ENCODE measurements at regions not wholly inside any gene's neighbourhood (a gene's known extent, or its start where the extent isn't known, plus 50 kb on each side); places are given as distances from the start of the nearest gene placed in this dataset.
"Not testable (repeated sequence)": the region's sequence is repeated elsewhere in the genome, so short reads cannot be mapped to it uniquely, and the experiment has no call there.

DNA sequence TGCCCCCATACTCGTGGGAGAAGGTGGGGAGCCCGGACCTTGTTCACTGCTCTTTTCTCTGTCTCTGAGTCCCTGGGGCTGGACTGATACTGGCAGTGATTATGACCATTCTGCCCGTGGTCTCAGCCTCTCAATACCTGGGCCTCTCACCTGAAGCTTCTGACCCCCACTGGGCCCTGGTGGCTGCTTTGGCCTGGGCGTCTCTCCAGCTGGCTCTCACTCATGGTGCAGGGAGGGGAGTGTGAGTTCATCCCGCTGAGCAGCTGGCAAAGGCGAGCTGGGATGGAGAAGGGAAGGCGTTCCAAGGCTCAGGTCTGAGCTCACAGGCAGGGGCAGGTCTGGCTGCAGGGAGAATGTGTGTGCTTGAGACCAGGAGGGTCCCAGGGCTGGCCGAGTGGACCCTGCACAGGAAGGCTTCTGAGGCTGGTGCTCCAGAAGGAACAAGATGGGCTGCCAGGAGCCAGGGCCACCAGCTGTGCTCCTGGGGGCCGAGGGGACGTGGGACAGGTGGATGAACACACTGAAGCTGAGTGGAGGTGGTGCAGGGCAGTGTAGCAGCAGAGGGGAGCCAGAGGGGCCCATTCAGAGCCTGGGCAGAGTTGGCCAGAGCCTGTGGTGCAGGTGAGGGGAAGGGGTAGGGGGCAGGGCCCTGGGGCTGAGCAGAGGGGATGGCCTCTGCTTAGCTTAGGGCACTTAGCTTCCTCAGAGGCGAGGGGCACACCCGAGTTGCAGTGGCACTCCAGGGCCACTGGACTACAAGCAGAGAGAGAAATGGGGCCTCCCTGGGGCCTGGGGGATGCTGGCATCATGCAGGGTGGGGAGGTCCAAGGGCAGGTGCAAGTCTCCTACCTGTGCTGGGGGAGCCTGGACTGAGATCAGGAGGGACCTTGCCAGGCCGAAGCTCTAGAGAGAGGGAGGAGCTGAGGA is 122.5 kb downstream of the TMEM121 start:
- H3K27ac ChIP-seq (ENCODE audit: low read depth, low read length); H3K4me1 ChIP-seq (ENCODE audit: control insufficient read depth, insufficient read depth, low read length); H3K36me3 ChIP-seq (ENCODE audit: control insufficient read depth, insufficient read depth, low read length); H3K27me3 ChIP-seq (ENCODE audit: control insufficient read depth, insufficient read depth, low read length); H3K9ac ChIP-seq (ENCODE audit: low read depth, low read length): not testable (repeated sequence)
- Histone ChIP-seq H3K9me3 (ENCODE audit: control insufficient read depth, insufficient read depth, low read length) (peaks cover 45% of the 10 kb centered on the region), H3K4me3 (ENCODE audit: low read depth, low read length) (peak overlapping the region; percentile 8; the same call in 1 of the 2 replicates)

DNA sequence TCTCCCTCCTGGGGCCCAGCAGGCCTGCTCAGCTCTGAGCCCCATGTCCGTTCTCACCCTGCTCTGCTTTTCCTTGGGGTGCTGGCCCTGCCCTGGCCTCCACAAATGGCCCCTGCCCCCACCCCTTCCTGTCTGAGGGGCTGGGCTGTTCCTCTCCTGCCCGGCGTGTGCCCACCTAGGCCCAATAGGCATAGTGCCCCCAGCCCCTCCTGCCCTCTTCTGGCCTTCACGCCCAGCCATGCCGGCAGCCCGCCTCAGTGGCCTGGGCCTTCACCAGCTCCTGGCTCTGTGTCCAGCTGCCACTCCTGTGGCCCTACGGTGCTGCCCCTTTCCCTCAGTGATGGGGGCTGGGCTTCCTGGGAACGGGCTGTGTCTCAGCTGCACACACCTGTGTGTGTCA is 125.9 kb downstream of the TMEM121 start:
- not testable (repeated sequence) for H3K27me3 ChIP-seq (ENCODE audit: control insufficient read depth, insufficient read depth, low read length); H3K4me1 ChIP-seq (ENCODE audit: control insufficient read depth, insufficient read depth, low read length); H3K36me3 ChIP-seq (ENCODE audit: control insufficient read depth, insufficient read depth, low read length); H3K9ac ChIP-seq (ENCODE audit: low read depth, low read length); H3K4me3 ChIP-seq (ENCODE audit: low read depth, low read length); H3K27ac ChIP-seq (ENCODE audit: low read depth, low read length)
- peaks cover 36% of the 10 kb centered on the region for H3K9me3 ChIP-seq (ENCODE audit: control insufficient read depth, insufficient read depth, low read length)

DNA sequence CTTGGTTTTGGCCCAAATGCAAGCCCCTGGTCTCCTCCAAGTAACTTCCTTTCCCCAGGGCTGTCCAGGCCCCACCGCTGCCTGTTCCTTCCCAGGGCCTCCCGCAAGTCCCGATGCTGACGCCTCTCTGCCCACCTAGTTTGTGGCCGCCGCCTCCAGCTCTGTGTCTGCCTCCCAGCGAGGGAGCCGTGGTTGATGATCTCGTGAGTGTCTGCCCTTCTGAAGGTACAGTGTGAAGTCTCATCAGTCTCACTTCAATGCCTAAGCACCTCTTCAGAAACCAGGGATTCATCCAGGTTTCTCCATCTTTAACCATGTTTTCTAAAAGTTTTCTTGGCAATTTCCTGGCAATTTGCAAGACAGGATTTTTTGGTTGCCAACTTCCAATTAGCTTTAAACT is 127.5 kb downstream of the TMEM121 start:
- not testable (repeated sequence) for H3K9ac ChIP-seq (ENCODE audit: low read depth, low read length); H3K27ac ChIP-seq (ENCODE audit: low read depth, low read length); H3K4me3 ChIP-seq (ENCODE audit: low read depth, low read length); H3K4me1 ChIP-seq (ENCODE audit: control insufficient read depth, insufficient read depth, low read length); H3K36me3 ChIP-seq (ENCODE audit: control insufficient read depth, insufficient read depth, low read length); H3K27me3 ChIP-seq (ENCODE audit: control insufficient read depth, insufficient read depth, low read length)
- H3K9me3 ChIP-seq (ENCODE audit: control insufficient read depth, insufficient read depth, low read length), result peaks cover 36% of the 10 kb centered on the region

DNA sequence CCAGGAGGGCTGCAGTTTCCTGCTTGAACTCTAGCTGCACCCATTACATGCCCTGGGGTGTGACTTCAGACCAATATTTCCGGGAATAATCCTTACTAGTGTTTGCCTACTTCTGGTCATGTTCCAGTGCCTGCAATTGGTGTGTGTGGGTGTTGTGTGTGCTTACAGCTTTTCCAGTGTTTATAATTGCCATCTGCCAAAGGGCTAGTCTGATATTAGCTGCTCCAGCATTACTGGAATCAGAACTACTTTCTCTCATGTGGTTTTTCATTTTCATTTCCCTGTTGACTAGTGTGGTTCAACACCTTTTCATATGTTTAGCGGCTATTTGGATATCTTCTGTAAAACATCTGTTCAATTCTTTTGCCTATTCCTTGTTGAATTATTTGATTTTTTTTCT is 132.9 kb downstream of the TMEM121 start:
- not testable (repeated sequence) for H3K36me3 ChIP-seq (ENCODE audit: control insufficient read depth, insufficient read depth, low read length); H3K27ac ChIP-seq (ENCODE audit: low read depth, low read length); H3K27me3 ChIP-seq (ENCODE audit: control insufficient read depth, insufficient read depth, low read length); H3K4me1 ChIP-seq (ENCODE audit: control insufficient read depth, insufficient read depth, low read length); H3K9ac ChIP-seq (ENCODE audit: low read depth, low read length); H3K4me3 ChIP-seq (ENCODE audit: low read depth, low read length)
- peaks cover 45% of the 10 kb centered on the region for H3K9me3 ChIP-seq (ENCODE audit: control insufficient read depth, insufficient read depth, low read length)

DNA sequence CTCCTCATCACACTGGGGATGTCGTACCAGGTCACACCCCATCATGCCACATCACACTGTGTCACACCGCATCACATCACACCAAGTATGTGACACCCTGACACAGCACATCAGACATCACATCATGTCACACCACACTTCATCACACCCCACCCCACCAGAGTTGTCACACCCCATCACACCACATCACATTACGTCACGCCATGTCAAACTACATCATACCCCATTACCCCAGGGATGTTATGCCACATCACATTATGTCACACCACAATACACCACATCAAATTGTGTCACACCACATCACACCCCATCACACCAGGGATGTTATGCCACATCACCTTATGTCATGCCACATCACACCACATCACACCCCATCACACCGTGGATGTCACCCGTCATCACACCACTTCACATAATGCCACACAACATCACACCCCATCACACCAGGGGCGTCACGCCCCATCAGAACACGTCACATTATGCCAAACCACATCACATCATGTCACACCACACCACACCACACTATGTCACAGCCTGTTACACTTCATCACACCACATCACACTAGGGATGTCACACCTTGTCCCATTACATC is 133.6 kb downstream of the TMEM121 start:
- no peak overlapping the region for H3K9ac ChIP-seq (ENCODE audit: low read depth, low read length)

DNA sequence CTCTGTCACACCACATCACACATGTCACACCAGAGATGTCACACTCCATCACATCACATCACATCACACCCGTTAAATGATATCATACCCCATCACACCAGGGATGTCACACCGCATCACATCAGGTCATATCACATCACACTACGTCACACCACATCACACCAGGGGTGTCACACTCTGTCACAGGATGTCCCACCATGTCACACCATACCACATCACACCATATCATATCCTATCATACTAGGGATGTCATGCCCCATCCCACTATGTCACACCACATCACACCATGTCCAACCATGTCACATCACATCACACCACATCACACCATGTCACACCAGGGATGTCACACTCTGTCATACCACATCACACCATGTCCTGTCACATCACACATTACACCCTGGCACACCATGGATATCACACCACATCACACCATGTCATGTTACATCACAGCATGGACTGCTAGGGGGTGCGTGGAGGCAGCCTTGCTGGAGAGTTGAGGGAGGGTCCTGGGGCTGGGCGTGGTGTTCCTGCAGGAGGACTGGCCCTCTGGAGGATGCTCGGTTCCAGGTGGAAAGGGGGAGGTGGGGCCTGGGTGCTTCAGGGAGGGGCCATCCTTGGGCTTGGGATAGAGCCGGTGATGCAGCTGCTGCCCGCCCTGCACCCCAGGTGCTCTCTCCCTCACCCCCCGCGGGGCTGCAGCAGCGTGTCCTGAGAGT is 134.6 kb downstream of the TMEM121 start:
- no peaks in the 10 kb centered on the region for H3K27me3 ChIP-seq (ENCODE audit: control insufficient read depth, insufficient read depth, low read length)
- H3K9ac ChIP-seq (ENCODE audit: low read depth, low read length), result no peak overlapping the region
- no peak overlapping the region for H3K27ac ChIP-seq (ENCODE audit: low read depth, low read length)
- H3K4me1 ChIP-seq (ENCODE audit: control insufficient read depth, insufficient read depth, low read length), result no peaks in the 10 kb centered on the region
- no peaks in the 10 kb centered on the region for H3K36me3 ChIP-seq (ENCODE audit: control insufficient read depth, insufficient read depth, low read length)
- H3K4me3 ChIP-seq (ENCODE audit: low read depth, low read length), result no peak overlapping the region
- H3K9me3 ChIP-seq (ENCODE audit: control insufficient read depth, insufficient read depth, low read length), result peaks cover 53% of the 10 kb centered on the region

More for the DNA sequence above, 133.6 kb downstream of the TMEM121 start:
- Histone ChIP-seq H3K36me3 (ENCODE audit: control insufficient read depth, insufficient read depth, low read length) (no peaks in the 10 kb centered on the region), H3K27me3 (ENCODE audit: control insufficient read depth, insufficient read depth, low read length) (no peaks in the 10 kb centered on the region), H3K27ac (ENCODE audit: low read depth, low read length) (no peak overlapping the region), H3K4me3 (ENCODE audit: low read depth, low read length) (no peak overlapping the region), H3K9me3 (ENCODE audit: control insufficient read depth, insufficient read depth, low read length) (peaks cover 47% of the 10 kb centered on the region), H3K4me1 (ENCODE audit: control insufficient read depth, insufficient read depth, low read length) (no peaks in the 10 kb centered on the region)

DNA sequence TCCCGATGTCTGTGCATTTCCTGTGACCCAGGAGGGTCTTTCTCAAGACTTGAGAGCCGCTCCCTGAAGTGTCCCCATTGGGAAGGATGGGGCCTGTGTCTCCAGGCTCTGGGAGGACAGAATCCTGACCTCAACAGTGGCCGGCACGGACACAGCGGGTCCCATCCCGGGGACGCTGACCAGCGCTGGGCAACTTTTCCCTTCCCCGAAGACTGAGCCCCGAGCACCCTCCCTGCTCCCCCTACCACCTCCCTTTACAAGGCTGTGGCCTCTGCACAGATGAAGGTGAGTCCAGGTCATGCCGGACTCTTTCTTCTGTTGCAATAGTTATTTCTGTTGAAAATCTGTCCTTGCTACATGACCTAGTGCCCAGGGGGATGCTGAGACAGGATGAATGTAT is 135.7 kb downstream of the TMEM121 start:
- not testable (repeated sequence) for H3K27ac ChIP-seq (ENCODE audit: low read depth, low read length); H3K4me1 ChIP-seq (ENCODE audit: control insufficient read depth, insufficient read depth, low read length); H3K27me3 ChIP-seq (ENCODE audit: control insufficient read depth, insufficient read depth, low read length); H3K9ac ChIP-seq (ENCODE audit: low read depth, low read length); H3K36me3 ChIP-seq (ENCODE audit: control insufficient read depth, insufficient read depth, low read length); H3K4me3 ChIP-seq (ENCODE audit: low read depth, low read length)
- peaks cover 53% of the 10 kb centered on the region for H3K9me3 ChIP-seq (ENCODE audit: control insufficient read depth, insufficient read depth, low read length)

DNA sequence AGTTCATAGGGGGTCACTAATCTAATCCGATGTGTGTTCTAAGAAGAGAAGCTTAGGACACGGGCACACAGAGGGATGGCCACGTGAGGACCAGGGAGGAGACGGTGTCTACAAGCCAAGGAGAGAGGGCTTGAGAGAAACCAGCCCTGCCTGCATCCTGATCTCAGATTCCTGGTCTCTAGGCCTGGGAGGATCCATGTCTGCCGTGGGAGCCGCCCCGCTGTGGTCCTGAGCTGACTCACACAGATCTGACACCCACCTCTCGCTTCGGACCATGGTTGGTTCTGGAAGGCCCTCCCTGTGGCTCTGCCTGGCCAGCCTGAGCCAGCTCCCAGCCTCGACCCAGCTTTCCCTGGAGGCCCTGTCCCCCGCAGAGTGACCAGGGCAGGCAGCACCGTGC is 136.2 kb downstream of the TMEM121 start:
- H3K4me1 ChIP-seq (ENCODE audit: control insufficient read depth, insufficient read depth, low read length); H3K36me3 ChIP-seq (ENCODE audit: control insufficient read depth, insufficient read depth, low read length); H3K27me3 ChIP-seq (ENCODE audit: control insufficient read depth, insufficient read depth, low read length); H3K4me3 ChIP-seq (ENCODE audit: low read depth, low read length); H3K9ac ChIP-seq (ENCODE audit: low read depth, low read length); H3K27ac ChIP-seq (ENCODE audit: low read depth, low read length): not testable (repeated sequence)
- peaks cover 56% of the 10 kb centered on the region for H3K9me3 ChIP-seq (ENCODE audit: control insufficient read depth, insufficient read depth, low read length)

DNA sequence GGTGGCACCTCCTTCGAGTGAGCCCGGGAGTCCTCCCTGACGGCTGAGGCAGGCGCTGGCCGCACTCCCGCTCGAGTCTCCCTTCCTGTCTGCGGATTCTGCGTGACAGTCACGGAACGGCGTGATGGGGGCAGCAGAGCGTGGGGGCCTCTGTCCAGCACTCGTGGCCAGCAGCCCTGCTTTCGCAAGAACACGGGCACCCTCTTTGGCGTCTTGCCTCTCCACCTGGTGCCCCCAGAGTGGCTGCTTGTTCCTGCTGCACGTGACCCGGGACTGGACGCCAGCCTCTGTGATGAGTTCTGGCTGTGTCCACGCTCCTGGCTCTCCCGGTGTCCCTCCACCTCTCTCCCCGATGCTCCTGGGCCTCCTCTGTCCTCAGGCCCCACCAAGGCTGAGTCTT is 136.9 kb downstream of the TMEM121 start:
- not testable (repeated sequence) for H3K27ac ChIP-seq (ENCODE audit: low read depth, low read length); H3K4me3 ChIP-seq (ENCODE audit: low read depth, low read length); H3K4me1 ChIP-seq (ENCODE audit: control insufficient read depth, insufficient read depth, low read length); H3K9ac ChIP-seq (ENCODE audit: low read depth, low read length); H3K27me3 ChIP-seq (ENCODE audit: control insufficient read depth, insufficient read depth, low read length); H3K36me3 ChIP-seq (ENCODE audit: control insufficient read depth, insufficient read depth, low read length)
- peaks cover 48% of the 10 kb centered on the region for H3K9me3 ChIP-seq (ENCODE audit: control insufficient read depth, insufficient read depth, low read length)

DNA sequence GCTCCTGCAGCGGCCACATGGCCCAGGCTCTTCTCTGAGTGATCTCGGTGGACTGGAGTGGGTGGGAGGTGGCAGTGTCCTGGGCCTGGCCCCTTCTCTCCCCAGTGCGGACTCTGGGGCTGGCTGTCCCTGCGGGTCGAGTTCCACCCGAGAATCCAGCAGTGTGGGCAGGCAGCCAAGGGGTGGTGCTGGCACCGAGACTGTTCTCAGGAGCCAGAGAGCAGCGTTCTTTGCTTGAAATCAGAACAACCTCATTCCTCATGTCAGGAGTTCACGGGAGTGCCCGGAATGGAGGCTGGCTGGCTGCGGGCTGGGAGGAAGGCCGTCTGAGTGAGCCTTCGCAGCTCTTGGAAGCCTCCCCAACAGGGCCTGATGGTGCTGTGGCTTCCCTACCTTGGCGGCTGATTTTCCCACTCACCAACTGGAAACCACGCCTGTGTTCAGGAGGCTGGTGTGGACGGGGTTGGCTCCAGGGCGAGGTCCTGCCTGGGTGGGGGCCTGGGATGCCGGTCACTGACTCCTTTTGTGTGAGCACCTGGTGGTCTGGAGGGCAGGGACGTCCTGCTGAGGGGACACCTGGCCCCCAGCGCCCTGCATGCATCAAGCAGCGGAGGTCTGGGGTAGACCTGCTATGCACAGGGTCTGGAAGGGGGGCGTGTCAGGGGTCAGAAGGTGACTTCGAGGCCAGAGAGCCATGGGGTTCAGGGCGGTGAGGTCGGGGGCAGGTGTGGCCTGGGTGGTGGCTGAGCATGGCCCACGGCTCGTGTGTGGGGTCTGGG is 137.6 kb downstream of the TMEM121 start:
- H3K27ac ChIP-seq (ENCODE audit: low read depth, low read length); H3K4me3 ChIP-seq (ENCODE audit: low read depth, low read length); H3K4me1 ChIP-seq (ENCODE audit: control insufficient read depth, insufficient read depth, low read length); H3K9ac ChIP-seq (ENCODE audit: low read depth, low read length); H3K36me3 ChIP-seq (ENCODE audit: control insufficient read depth, insufficient read depth, low read length); H3K27me3 ChIP-seq (ENCODE audit: control insufficient read depth, insufficient read depth, low read length): not testable (repeated sequence)
- peaks cover 48% of the 10 kb centered on the region for H3K9me3 ChIP-seq (ENCODE audit: control insufficient read depth, insufficient read depth, low read length)
